Posterior vena cava (tissue), 2 donors: ENCODE measurements at regions not wholly inside any gene's neighbourhood (a gene's known extent, or its start where the extent isn't known, plus 50 kb on each side); places are given as distances from the start of the nearest gene placed in this dataset.
"Not testable (repeated sequence)": the region's sequence is repeated elsewhere in the genome, so short reads cannot be mapped to it uniquely, and the experiment has no call there.

Experiments
- DNase-seq: peaks from one replicate; pipeline ENCODE4 v3.0.0-alpha.2; 2020; ENCODE audit warnings: low spot score
- intact Hi-C, 2 donors: fragments of 100-400 bp; cut with DNase I; formaldehyde crosslinking; loops; one replicate each; pipeline versions ENCODE4 v1.14.1 to v1.14.2; 2022 to 2023
- donor health status: DM: yes; HTN: yes; CAD: no.
- donor health status: DM: yes; HTN: yes; CAD: no.

DNA sequence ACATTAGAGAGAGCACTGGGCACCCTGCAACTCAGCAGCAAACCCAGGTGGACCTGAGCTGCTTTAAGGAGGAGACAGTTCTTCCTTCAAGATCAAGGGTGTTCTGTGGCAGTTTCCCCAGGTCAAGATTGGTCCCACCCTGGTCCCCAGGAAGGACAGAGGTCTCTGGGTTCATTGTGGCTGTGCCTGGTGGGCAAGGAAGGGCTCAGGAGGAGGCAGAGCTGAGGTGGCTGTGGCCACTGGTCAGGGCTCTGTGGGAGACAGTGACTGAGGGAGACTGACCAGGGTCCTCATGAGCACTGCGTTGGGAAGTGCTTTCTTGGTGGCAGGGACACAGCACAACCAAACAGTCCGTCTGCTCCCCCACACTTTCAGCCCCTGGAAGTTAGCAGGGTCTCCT is 141.3 kb downstream of the FCRL5 start:
- DNase-seq = no peak
- intact Hi-C loops = no loop called here

DNA sequence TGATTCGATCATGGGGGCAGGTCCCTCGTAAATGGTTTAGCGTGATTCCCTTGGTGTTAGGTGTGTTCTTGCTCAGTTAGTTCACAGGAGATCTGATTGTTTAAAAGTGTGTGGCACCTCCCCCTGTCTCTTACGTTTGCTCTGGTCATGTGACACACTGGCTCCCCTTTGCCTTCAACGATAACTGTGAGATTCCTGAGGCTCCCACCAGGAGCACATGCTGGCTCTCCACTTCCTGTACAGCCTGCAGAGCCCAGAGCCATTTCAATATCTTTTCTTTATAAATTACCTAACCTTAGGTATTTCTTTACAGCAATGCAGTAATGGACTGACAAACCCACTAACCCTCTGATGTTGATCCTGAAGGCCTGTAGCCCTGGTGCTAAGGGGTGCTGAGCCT is 141.9 kb downstream of the FCRL5 start:
- intact Hi-C loops = no loop called here
- no peak for DNase-seq

GRCh38 chr1:157409927-157410326 is 142.4 kb downstream of the FCRL5 start:
- no peak for DNase-seq
- intact Hi-C loops = no loop called here

DNA sequence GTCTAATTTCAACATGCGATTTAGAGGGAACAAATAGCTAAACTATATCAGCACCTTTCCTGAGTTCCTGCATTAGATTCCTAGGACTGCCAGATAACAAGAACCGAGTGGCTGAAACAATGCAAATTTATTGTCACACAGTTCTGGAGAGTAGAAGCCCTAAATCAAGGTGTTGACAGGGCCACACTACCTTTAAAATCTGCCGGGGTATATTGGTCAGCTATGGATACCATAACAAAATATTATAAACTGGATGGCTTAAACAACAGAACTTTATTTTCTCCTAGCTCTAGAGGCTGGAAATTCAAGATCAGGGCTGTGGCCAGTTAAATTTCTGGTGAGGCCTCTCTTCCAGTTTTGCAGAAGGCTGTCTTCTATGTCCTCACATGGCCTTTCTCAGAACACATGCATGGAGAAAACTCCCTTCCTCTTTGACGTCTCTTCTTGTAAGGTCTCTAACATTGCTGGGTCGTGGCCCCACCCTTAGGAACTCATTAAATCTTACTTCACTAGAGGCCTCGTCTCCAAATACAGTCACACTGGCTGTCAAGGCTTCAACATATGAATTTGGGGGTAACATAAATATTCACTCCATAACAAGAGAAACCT is 144.3 kb downstream of the FCRL5 start:
- DNase-seq = no peak
- intact Hi-C loops = no loop called here

- DNase-seq = no peak
- intact Hi-C loops = no loop called here
Measured at GRCh38 chr1:157407367-157407766, 144.9 kb downstream of the FCRL5 start.

DNA sequence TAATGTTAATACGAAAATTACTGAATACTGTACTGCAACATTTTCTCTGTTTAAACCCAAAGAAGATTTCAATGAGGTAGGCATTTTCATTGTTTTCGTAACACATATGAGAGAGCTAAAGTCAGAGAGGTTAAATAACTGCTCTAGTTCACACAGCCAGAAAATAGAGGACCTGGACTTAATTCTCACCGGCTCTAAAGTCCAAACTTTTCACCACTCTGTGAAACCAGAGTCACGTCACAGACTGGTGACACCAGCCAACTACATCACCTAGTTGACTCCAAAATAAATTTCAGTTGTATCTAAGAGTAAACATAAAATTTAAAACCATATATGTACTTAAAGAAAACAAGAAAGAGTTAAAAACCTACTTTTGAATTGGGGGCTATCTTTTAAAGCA is 146.7 kb downstream of the FCRL5 start:
- no peak for DNase-seq
- intact Hi-C loops = no loop called here

DNA sequence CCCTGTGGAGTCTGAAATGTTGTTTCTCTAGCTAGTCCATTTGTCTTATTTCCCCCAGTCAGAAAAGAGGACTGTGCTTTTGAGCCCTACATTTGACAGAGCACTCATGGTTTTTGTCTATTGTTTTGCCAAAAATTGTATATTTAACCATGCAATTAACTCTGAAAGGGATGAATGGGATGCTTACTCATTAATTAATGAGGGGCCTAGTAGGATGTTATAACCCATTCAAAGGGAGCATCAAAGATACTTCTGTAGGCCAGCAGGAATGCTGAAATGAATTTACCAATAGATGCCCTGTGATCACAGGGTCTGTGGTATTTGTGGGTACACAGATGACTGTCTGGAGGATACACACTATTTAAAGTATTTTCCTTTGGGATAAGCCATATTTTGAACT is 147.7 kb downstream of the FCRL5 start:
- DNase-seq = no peak
- intact Hi-C loops = no loop called here

- intact Hi-C loops = no loop called here
- no peak for DNase-seq
Measured at GRCh38 chr1:157404063-157404501, 148.2 kb downstream of the FCRL5 start.

- intact Hi-C loops = no loop called here
- DNase-seq = no peak
Measured at GRCh38 chr1:157403608-157404007, 148.7 kb downstream of the FCRL5 start.

GRCh38 chr1:157403203-157403602 is 149.1 kb downstream of the FCRL5 start:
- no peak for DNase-seq
- intact Hi-C loops = no loop called here

DNA sequence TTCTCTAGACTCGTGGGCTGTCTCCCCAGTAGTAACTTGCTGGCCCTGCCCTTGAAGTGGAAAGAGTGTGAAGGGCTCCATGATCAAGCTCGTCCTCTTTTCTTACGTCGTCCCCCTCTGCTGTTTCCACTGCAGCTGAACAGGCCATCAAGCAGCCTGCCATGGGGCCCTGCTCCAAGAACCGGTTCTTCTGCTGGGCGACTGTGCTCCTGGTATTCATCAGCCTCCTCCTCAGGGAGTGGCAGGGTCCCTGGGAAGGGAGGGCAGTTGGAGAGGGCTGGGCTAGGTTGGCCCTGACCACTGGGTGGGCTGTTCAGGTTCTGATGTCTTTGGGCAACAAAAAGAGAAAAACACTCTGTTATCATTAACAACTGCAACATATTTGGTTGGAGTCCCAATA is 151.5 kb downstream of the FCRL5 start:
- intact Hi-C loops = no loop called here
- no peak for DNase-seq

- no peak for DNase-seq
- intact Hi-C loops = no loop called here
Measured at GRCh38 chr1:157399984-157400382, 152.3 kb downstream of the FCRL5 start.

- no peak for DNase-seq
- intact Hi-C loops = no loop called here
Measured at GRCh38 chr1:157399343-157399983, 152.9 kb downstream of the FCRL5 start.

GRCh38 chr1:157390651-157391050 is 161.7 kb downstream of the FCRL5 start:
- no peak for DNase-seq
- intact Hi-C loops = no loop called here

GRCh38 chr1:157388057-157388456 is 164.3 kb downstream of the FCRL5 start:
- DNase-seq = no peak
- intact Hi-C loops = no loop called here

DNA sequence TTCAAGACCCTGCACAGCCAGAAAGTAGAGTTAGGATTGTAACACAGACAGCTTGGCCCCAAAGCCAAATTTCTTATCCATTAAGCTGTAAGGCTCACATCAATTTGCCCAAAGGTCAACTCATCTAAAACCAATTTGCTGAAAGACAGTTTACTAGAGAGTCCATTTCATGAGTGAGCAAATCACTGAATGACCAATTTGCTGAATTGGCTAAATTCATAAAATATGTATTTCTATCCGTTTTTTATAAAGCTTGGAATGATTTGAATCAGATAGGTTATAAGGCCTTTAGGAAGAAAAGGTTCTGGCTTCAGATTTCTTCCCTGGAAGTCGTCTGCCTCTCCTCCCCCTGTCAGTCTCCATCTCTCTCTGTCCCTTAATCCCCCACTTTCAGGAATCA is 168.1 kb downstream of the FCRL5 start:
- DNase-seq = no peak
- intact Hi-C loops = no loop called here

DNA sequence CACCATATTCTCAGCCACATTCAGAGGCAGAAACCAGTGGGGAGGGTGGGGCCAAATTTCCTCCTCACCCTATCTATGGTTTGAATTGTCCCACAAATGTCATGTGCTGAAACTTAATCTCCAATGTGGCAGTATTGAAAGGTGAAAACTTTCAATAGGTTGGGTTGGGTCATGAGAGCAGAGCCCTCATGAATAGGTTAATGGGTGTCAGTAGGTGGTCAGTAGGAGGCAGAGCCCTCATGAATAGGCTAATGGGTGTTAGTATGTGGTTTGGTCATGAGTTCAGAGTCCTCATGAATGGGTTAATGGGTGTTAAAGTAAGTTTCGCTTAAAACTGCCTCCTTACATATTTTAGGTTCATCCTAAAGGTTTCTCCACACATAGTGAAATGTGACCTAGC is 170.0 kb downstream of the FCRL5 start:
- intact Hi-C loops = no loop called here
- DNase-seq = no peak

GRCh38 chr1:157380523-157380922 is 171.8 kb downstream of the FCRL5 start:
- intact Hi-C loops = no loop called here

GRCh38 chr1:157377280-157377713 is 175.0 kb downstream of the FCRL5 start:
- intact Hi-C loops = loop anchor here (5.0 to 10.0 kb wide), 2 partner anchors 108 to 110 kb away; no protein-coding TSS in a partner anchor
- DNase-seq = not testable (repeated sequence)

More at GRCh38 chr1:157380523-157380922, 171.8 kb downstream of the FCRL5 start:
- DNase-seq = no peak

- intact Hi-C loops = loop anchor here (5.0 to 10.0 kb wide), 2 partner anchors 108 to 111 kb away; no protein-coding TSS in a partner anchor
- DNase-seq = no peak
Measured at GRCh38 chr1:157376681-157377080, 175.6 kb downstream of the FCRL5 start.

DNA sequence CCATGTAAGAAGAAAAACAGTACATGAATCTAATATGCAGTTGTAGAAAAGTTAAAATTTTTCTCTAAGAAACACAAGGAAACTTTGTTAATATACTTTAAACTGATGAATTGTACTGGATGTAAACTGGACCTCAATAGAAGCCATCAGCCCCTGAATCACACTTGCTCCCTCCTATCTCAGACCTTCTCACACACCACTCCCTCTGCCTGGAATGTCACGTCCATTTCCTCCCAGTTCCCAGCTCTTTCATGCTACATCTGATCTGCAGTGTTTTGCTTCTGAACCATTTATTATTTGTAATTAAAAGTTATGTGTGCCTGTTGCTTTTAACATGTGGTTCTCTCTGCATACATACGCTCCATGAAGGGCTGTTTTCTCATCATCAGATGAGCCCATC is 180.0 kb downstream of the FCRL5 start:
- not testable (repeated sequence) for DNase-seq
- intact Hi-C loops = loop anchor here in 1 of 2 donors (10.0 kb wide), 1 partner anchor 112 kb away; no protein-coding TSS in a partner anchor
